ENCODE measurements at regions not wholly inside any gene's neighbourhood (a gene's known extent, or its start where the extent isn't known, plus 50 kb on each side); places are given as distances from the start of the nearest gene placed in this dataset.

- H2AK5ac ChIP-seq (ENCODE audit: insufficient read length, low read length), result no peak overlapping the region
- no peak overlapping the region for H3K27ac ChIP-seq (ENCODE audit: insufficient read length, low read depth, low read length)
- H2BK15ac ChIP-seq (ENCODE audit: low read depth, low read length), result no peak overlapping the region
- no peak overlapping the region for H4K5ac ChIP-seq (ENCODE audit: insufficient read length, low read depth, low read length)
- H3K18ac ChIP-seq (ENCODE audit: insufficient read length, low read depth, low read length), result no peak overlapping the region
- Mint-ChIP-seq H3K4me1 (peaks cover 0 to 3% of the 10 kb centered on the region in 2 experiments; a peak in 2 of 4 replicates), H3K27ac (no peak overlapping the region), H3K36me3 (ENCODE audit: insufficient read depth in 1 of 3, low read depth in 3 of 3) (no peaks in the 10 kb centered on the region; a peak in 1 of 7 replicates), H3K4me3 (no peak overlapping the region), H3K9me3 (no peaks in the 10 kb centered on the region), H3K27me3 (ENCODE audit: low read depth) (no peaks in the 10 kb centered on the region)
- no peak overlapping the region for H3K23ac ChIP-seq (ENCODE audit: insufficient read length, low read depth, low read length)
- H3K14ac ChIP-seq (ENCODE audit: insufficient read depth, low read length), result no peak overlapping the region
- H2BK5ac ChIP-seq (ENCODE audit: insufficient read length, low read length), result no peak overlapping the region
- no CpG with 5 or more reads among the region's 1 CpG for WGBS (ENCODE audit: extremely low coverage, insufficient read length, low lambda C conversion rate)
- H4K8ac ChIP-seq (replicated peaks; ENCODE audit: insufficient read length, low read depth, low read length), result no peak overlapping the region
- H3K79me2 ChIP-seq (ENCODE audit: insufficient read depth, low read length), result no peaks in the 10 kb centered on the region
- H3K9me3 ChIP-seq (ENCODE audit: control insufficient read depth, low read depth, low read length), result no peaks in the 10 kb centered on the region
- no peak overlapping the region for H2BK120ac ChIP-seq (ENCODE audit: low read depth, low read length, poor library complexity, severe bottlenecking)
- H3K56ac ChIP-seq (ENCODE audit: insufficient read length, low read depth, low read length), result no peak overlapping the region
- no peak overlapping the region for H2AFZ ChIP-seq (ENCODE audit: low read length)
- H4K91ac ChIP-seq (ENCODE audit: insufficient read length, low read depth, low read length), result no peak overlapping the region
- TF ChIP-seq, protein P1, sequence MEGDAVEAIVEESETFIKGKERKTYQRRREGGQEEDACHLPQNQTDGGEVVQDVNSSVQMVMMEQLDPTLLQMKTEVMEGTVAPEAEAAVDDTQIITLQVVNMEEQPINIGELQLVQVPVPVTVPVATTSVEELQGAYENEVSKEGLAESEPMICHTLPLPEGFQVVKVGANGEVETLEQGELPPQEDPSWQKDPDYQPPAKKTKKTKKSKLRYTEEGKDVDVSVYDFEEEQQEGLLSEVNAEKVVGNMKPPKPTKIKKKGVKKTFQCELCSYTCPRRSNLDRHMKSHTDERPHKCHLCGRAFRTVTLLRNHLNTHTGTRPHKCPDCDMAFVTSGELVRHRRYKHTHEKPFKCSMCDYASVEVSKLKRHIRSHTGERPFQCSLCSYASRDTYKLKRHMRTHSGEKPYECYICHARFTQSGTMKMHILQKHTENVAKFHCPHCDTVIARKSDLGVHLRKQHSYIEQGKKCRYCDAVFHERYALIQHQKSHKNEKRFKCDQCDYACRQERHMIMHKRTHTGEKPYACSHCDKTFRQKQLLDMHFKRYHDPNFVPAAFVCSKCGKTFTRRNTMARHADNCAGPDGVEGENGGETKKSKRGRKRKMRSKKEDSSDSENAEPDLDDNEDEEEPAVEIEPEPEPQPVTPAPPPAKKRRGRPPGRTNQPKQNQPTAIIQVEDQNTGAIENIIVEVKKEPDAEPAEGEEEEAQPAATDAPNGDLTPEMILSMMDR (conservative IDR thresholded peaks at IDR 0.05), result no peak
- H3K79me1 ChIP-seq (ENCODE audit: insufficient read depth, low read depth, low read length, poor library complexity, severe bottlenecking), result no peaks in the 10 kb centered on the region
- H4K20me1 ChIP-seq (ENCODE audit: control insufficient read depth, insufficient read depth, insufficient read length), result no peaks in the 10 kb centered on the region
- H3K27me3 ChIP-seq (ENCODE audit: insufficient read depth, low read length), result no peaks in the 10 kb centered on the region
- no peak overlapping the region for H3K4me2 ChIP-seq (ENCODE audit: insufficient read depth, insufficient read length, low read length)
- H3K23me2 ChIP-seq (ENCODE audit: insufficient read length, low read depth, low read length, poor library complexity, severe bottlenecking), result no peaks in the 10 kb centered on the region
- H3T11ph ChIP-seq (ENCODE audit: low read length), result no peak overlapping the region
- H3K4ac ChIP-seq (ENCODE audit: low read depth, low read length), result no peak overlapping the region
- no peak for DNase-seq
- no peak overlapping the region for H2BK12ac ChIP-seq (ENCODE audit: insufficient read length, low read depth, low read length)
- no peak overlapping the region for H2BK20ac ChIP-seq (ENCODE audit: low read depth, low read length, poor library complexity, severe bottlenecking)
- no peak overlapping the region for H3K9ac ChIP-seq (ENCODE audit: extremely low read depth, insufficient read length, low read length)
- H3K4me1 ChIP-seq (ENCODE audit: insufficient read depth, low read length), result no peaks in the 10 kb centered on the region
These were observed 483.2 kb upstream of the C9orf72 start for GRCh38 chr9:28056466-28056865.

Measured in H9 (cell line).